H9 (cell line): ENCODE measurements at regions not wholly inside any gene's neighbourhood (a gene's known extent, or its start where the extent isn't known, plus 50 kb on each side); places are given as distances from the start of the nearest gene placed in this dataset.
"Not testable (repeated sequence)": the region's sequence is repeated elsewhere in the genome, so short reads cannot be mapped to it uniquely, and the experiment has no call there.

Experiments
- DNase-seq: peaks from one replicate; pipeline ENCODE4 v3.0.0-alpha.2; 2017
- H2AFZ ChIP-seq: one replicate; pipeline ENCODE4 v1.6.1; 2013; ENCODE audit warnings: mild to moderate bottlenecking, low read length, control low read depth, moderate library complexity
- H2AK5ac ChIP-seq: 2 replicates; pipeline ENCODE4 v1.6.1; 2013; ENCODE audit warnings: low read length, control low read depth, mixed read lengths; ENCODE audit not compliant: insufficient read length
- H2BK120ac ChIP-seq: one replicate; pipeline ENCODE4 v1.6.1; 2013; ENCODE audit warnings: low read depth, mild to moderate bottlenecking, low read length, control low read depth, inconsistent platforms; ENCODE audit not compliant: poor library complexity, severe bottlenecking
- H2BK12ac ChIP-seq: 2 replicates; pipeline ENCODE4 v1.6.1; 2013; ENCODE audit warnings: low read length, control low read depth, mixed read lengths, low read depth; ENCODE audit not compliant: insufficient read length
- H2BK15ac ChIP-seq: 2 replicates; pipeline ENCODE4 v1.6.1; 2013; ENCODE audit warnings: low read depth, low read length, control low read depth
- H2BK20ac ChIP-seq: one replicate; pipeline ENCODE4 v1.6.1; 2013; ENCODE audit warnings: low read depth, mild to moderate bottlenecking, low read length, control low read depth, inconsistent platforms; ENCODE audit not compliant: poor library complexity, severe bottlenecking
- H2BK5ac ChIP-seq: 2 replicates; pipeline ENCODE4 v1.6.1; 2013; ENCODE audit warnings: low read length, control low read depth, mixed read lengths; ENCODE audit not compliant: insufficient read length
- H3K14ac ChIP-seq: 2 replicates; pipeline ENCODE4 v1.6.1; 2013; ENCODE audit warnings: low read length, control low read depth; ENCODE audit not compliant: insufficient read depth
- H3K18ac ChIP-seq: 2 replicates; pipeline ENCODE4 v1.6.1; 2013; ENCODE audit warnings: low read depth, mild to moderate bottlenecking, mixed read lengths, low read length, control low read depth; ENCODE audit not compliant: insufficient read length
- H3K23ac ChIP-seq: 2 replicates; pipeline ENCODE4 v1.6.1; 2013; ENCODE audit warnings: low read length, control low read depth, mixed read lengths, low read depth; ENCODE audit not compliant: insufficient read length
- H3K23me2 ChIP-seq: 2 replicates; pipeline ENCODE4 v1.6.1; 2013; ENCODE audit warnings: low read depth, mild to moderate bottlenecking, mixed read lengths, low read length, control low read depth; ENCODE audit not compliant: insufficient read length, poor library complexity, severe bottlenecking
- H3K27ac ChIP-seq: 2 replicates; pipeline ENCODE4 v1.5.1; 2013; ENCODE audit warnings: low read length, control low read depth, mixed read lengths, low read depth; ENCODE audit not compliant: insufficient read length
- H3K27me3 ChIP-seq: 2 replicates; pipeline ENCODE4 v1.6.1; 2013; ENCODE audit warnings: low read length, control low read depth, inconsistent platforms; ENCODE audit not compliant: insufficient read depth
- H3K4ac ChIP-seq: 2 replicates; pipeline ENCODE4 v1.6.1; 2013; ENCODE audit warnings: low read depth, mild to moderate bottlenecking, control low read depth, inconsistent platforms, low read length, moderate library complexity
- H3K4me1 ChIP-seq: 2 replicates; pipeline ENCODE4 v1.6.1; 2013; ENCODE audit warnings: low read length, control low read depth, inconsistent platforms; ENCODE audit not compliant: insufficient read depth
- H3K4me2 ChIP-seq: 2 replicates; pipeline ENCODE4 v1.6.1; 2013; ENCODE audit warnings: low read length, control low read depth, mixed read lengths; ENCODE audit not compliant: insufficient read length, insufficient read depth
- H3K56ac ChIP-seq: 2 replicates; pipeline ENCODE4 v1.6.1; 2013; ENCODE audit warnings: low read depth, mild to moderate bottlenecking, mixed read lengths, low read length, control low read depth; ENCODE audit not compliant: insufficient read length
- H3K79me1 ChIP-seq: 2 replicates; pipeline ENCODE4 v1.6.1; 2013; ENCODE audit warnings: low read depth, mild to moderate bottlenecking, moderate library complexity, low read length, control low read depth, inconsistent platforms; ENCODE audit not compliant: insufficient read depth, poor library complexity, severe bottlenecking
- H3K79me2 ChIP-seq: 2 replicates; pipeline ENCODE4 v1.6.1; 2013; ENCODE audit warnings: low read length, control low read depth, inconsistent platforms; ENCODE audit not compliant: insufficient read depth
- H3K9ac ChIP-seq: 2 replicates; pipeline ENCODE4 v1.6.1; 2013; ENCODE audit warnings: low read length, control low read depth, mixed read lengths; ENCODE audit not compliant: insufficient read length; ENCODE audit errors: extremely low read depth
- H3K9me3 ChIP-seq: one replicate; pipeline ENCODE4 v1.6.1; 2013; ENCODE audit warnings: low read depth, low read length, inconsistent platforms; ENCODE audit not compliant: control insufficient read depth
- H3T11ph ChIP-seq: one replicate; pipeline ENCODE4 v1.6.1; 2013; ENCODE audit warnings: mild to moderate bottlenecking, low read length, control low read depth, inconsistent platforms
- H4K20me1 ChIP-seq: one replicate; pipeline ENCODE4 v1.6.1; 2013; ENCODE audit not compliant: control insufficient read depth, insufficient read length, insufficient read depth
- H4K5ac ChIP-seq: 2 replicates; pipeline ENCODE4 v1.6.1; 2013; ENCODE audit warnings: low read depth, mild to moderate bottlenecking, mixed read lengths, low read length, control low read depth; ENCODE audit not compliant: insufficient read length
- H4K8ac ChIP-seq: replicated peaks from 2 replicates; pipeline ENCODE4 v1.6.1; 2013; ENCODE audit warnings: low read length, control low read depth, mixed read lengths, low read depth; ENCODE audit not compliant: insufficient read length
- H4K91ac ChIP-seq: 2 replicates; pipeline ENCODE4 v1.6.1; 2013; ENCODE audit warnings: low read depth, mild to moderate bottlenecking, moderate library complexity, mixed read lengths, low read length, control low read depth; ENCODE audit not compliant: insufficient read length
- H3K27ac Mint-ChIP-seq, 3 experiments: 2 replicates in 2 of 3; 3 replicates in 1 of 3; pipeline ENCODE4 v1.8.0; 2020 to 2021; ENCODE audit warnings: mixed read lengths in 3 of 3, mild to moderate bottlenecking in 1 of 3, moderate library complexity in 1 of 3
- H3K27me3 Mint-ChIP-seq: 2 replicates; pipeline ENCODE4 v1.8.0; 2021; ENCODE audit warnings: low read depth, mild to moderate bottlenecking, moderate library complexity, mixed read lengths
- H3K36me3 Mint-ChIP-seq, 3 experiments: 2 replicates in 2 of 3; 3 replicates in 1 of 3; pipeline ENCODE4 v1.8.0; 2020 to 2021; ENCODE audit warnings: low read depth in 3 of 3, mixed read lengths in 3 of 3; ENCODE audit not compliant: insufficient read depth in 1 of 3
- H3K4me1 Mint-ChIP-seq, 2 experiments: 2 replicates each; pipeline ENCODE4 v1.8.0; 2020; ENCODE audit warnings: mixed read lengths in 2 of 2
- H3K4me3 Mint-ChIP-seq, 2 experiments: 2 replicates in 1 of 2; 3 replicates in 1 of 2; pipeline ENCODE4 v1.8.0; 2020 to 2021; ENCODE audit warnings: mild to moderate bottlenecking in 2 of 2, mixed read lengths in 2 of 2, moderate library complexity in 1 of 2
- H3K9me3 Mint-ChIP-seq, 2 experiments: 2 replicates in 1 of 2; 3 replicates in 1 of 2; pipeline ENCODE4 v1.8.0; 2020; ENCODE audit warnings: mild to moderate bottlenecking in 2 of 2, mixed read lengths in 2 of 2, moderate library complexity in 1 of 2
- WGBS: extraction: QIAGEN DNeasy Blood & Tissue Kit; methylation state at CpG from one replicate; pipeline ENCODE4 v1.1.7; 2013; ENCODE audit warnings: missing lambda C conversion rate, low lambda C conversion rate, mixed read lengths; ENCODE audit not compliant: insufficient read length; ENCODE audit errors: extremely low coverage; 5-methylcytosine and 5-hydroxymethylcytosine counted together
- TF ChIP-seq, protein P1 (sequence below): fragments of 200-600 bp; sonication (generic); conservative IDR thresholded peaks from 3 replicates; pipeline ENCODE4 v1.8.0; 2021; ENCODE audit warnings: antibody characterized with exemption, mild to moderate bottlenecking

DNA sequence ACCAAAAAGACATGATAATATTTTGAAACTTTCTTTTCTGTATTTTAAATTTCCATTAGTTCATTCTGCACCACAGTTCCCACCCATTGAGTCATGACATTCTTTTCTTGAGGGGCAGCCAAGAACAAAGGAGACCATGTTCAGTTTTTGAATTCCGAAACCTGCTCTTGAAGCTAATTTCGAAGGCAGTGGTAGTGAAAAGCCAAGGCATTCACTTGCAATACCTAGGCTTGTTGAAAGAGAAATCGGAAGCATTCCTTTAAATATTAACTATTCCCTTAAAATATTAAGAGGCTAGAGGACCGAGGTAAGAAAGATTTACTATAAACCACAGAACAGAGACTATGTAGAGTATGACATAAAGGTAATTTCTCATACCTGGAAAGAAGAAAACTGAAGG, 256.3 kb downstream of the ADGRL2 start:
- Histone ChIP-seq H2BK12ac (no peak overlapping the region), H3K79me1 (no peaks in the 10 kb centered on the region), H4K91ac (no peak overlapping the region), H3K27ac (no peak overlapping the region), H3K14ac (no peak overlapping the region), H3K9me3 (no peaks in the 10 kb centered on the region), H2BK5ac (no peak overlapping the region), H3K4ac (no peak overlapping the region), H3K23ac (no peak overlapping the region), H3K79me2 (no peaks in the 10 kb centered on the region), H2BK120ac (no peak overlapping the region), H4K8ac (no peak overlapping the region), H2BK20ac (no peak overlapping the region), H4K20me1 (no peaks in the 10 kb centered on the region), H3T11ph (no peak overlapping the region), H3K27me3 (no peaks in the 10 kb centered on the region), H2AFZ (no peak overlapping the region), H4K5ac (no peak overlapping the region), H3K9ac (no peak overlapping the region), H3K18ac (no peak overlapping the region), H3K56ac (no peak overlapping the region), H3K23me2 (no peaks in the 10 kb centered on the region), H2AK5ac (no peak overlapping the region), H2BK15ac (no peak overlapping the region), H3K4me1 (peaks cover 2% of the 10 kb centered on the region; the same call in 1 of the 2 replicates), H3K4me2 (no peak overlapping the region)
- DNase-seq = no peak
- no peak overlapping the region for H3K27ac Mint-ChIP-seq
- H3K9me3 Mint-ChIP-seq = no peaks in the 10 kb centered on the region
- peaks cover 0 to 2% of the 10 kb centered on the region in 2 experiments; a peak in 1 of 4 replicates for H3K4me1 Mint-ChIP-seq
- H3K4me3 Mint-ChIP-seq = no peak overlapping the region
- TF ChIP-seq, protein P1, sequence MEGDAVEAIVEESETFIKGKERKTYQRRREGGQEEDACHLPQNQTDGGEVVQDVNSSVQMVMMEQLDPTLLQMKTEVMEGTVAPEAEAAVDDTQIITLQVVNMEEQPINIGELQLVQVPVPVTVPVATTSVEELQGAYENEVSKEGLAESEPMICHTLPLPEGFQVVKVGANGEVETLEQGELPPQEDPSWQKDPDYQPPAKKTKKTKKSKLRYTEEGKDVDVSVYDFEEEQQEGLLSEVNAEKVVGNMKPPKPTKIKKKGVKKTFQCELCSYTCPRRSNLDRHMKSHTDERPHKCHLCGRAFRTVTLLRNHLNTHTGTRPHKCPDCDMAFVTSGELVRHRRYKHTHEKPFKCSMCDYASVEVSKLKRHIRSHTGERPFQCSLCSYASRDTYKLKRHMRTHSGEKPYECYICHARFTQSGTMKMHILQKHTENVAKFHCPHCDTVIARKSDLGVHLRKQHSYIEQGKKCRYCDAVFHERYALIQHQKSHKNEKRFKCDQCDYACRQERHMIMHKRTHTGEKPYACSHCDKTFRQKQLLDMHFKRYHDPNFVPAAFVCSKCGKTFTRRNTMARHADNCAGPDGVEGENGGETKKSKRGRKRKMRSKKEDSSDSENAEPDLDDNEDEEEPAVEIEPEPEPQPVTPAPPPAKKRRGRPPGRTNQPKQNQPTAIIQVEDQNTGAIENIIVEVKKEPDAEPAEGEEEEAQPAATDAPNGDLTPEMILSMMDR = no peak
- no peaks in the 10 kb centered on the region for H3K27me3 Mint-ChIP-seq
- no CpG with 5 or more reads among the region's 4 CpGs for WGBS
- 0 out of 7 replicates have a peak, but pooled peaks cover 0 to 6% (median 0%) of the 10 kb centered on the region in 3 experiments for H3K36me3 Mint-ChIP-seq

DNA sequence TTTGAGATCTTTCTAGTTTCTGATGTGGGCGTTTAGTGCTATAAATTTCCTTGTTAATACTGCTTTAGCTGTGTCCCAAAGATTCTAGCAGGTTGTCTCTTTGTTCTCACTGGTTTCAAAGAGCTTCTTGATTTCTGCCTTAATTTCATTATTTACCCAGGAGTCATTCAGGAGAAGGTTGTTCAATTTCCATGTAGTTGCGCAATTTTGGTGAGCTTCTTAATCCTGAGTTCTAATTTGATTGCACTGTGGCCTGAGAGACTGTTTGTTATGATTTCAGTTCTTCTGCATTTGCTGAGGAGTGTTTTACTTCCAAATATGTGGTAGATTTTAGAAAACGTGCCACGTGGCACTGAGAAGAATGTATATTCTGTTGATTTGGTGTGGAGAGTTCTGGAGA, 254.6 kb downstream of the ADGRL2 start:
- no CpG with 5 or more reads among the region's 4 CpGs for WGBS
- H2BK15ac ChIP-seq, H3K27me3 Mint-ChIP-seq, H3K4me2 ChIP-seq, H2AFZ ChIP-seq, H3K4ac ChIP-seq, H3K4me3 Mint-ChIP-seq, H3K4me1 ChIP-seq, H3K27ac ChIP-seq, H3K27me3 ChIP-seq, H3K18ac ChIP-seq, H3K27ac Mint-ChIP-seq, H3K9me3 ChIP-seq, H4K20me1 ChIP-seq, H3K4me1 Mint-ChIP-seq, H2BK12ac ChIP-seq, H3K56ac ChIP-seq, H3K14ac ChIP-seq, H3K23ac ChIP-seq, H3T11ph ChIP-seq, H3K79me2 ChIP-seq, DNase-seq, H3K23me2 ChIP-seq, H2BK5ac ChIP-seq, H3K79me1 ChIP-seq, H2AK5ac ChIP-seq, H3K36me3 Mint-ChIP-seq, H4K8ac ChIP-seq, H3K9ac ChIP-seq, H4K91ac ChIP-seq, H2BK20ac ChIP-seq, H2BK120ac ChIP-seq, H4K5ac ChIP-seq, H3K9me3 Mint-ChIP-seq: not testable (repeated sequence)
